ENCODE measurements at regions not wholly inside any gene's neighbourhood (a gene's known extent, or its start where the extent isn't known, plus 50 kb on each side); places are given as distances from the start of the nearest gene placed in this dataset.
A peak's percentile ranks its signal among the peaks of the same experiment; 100 is the strongest.
"Not testable (repeated sequence)": the region's sequence is repeated elsewhere in the genome, so short reads cannot be mapped to it uniquely, and the experiment has no call there.

GRCh38 chr5:107771926-107772325 lies 101.2 kb upstream of the EFNA5 start:
- no peak for DNase-seq

- DNase-seq, result no peak
Measured at GRCh38 chr5:107770051-107770450, 99.3 kb upstream of the EFNA5 start.

- DNase-seq, result no peak
Measured at GRCh38 chr5:107769519-107769918, 98.8 kb upstream of the EFNA5 start.

GRCh38 chr5:107766972-107767371 lies 96.2 kb upstream of the EFNA5 start:
- DNase-seq, result no peak

GRCh38 chr5:107766439-107766838 lies 95.7 kb upstream of the EFNA5 start:
- no peak for DNase-seq

GRCh38 chr5:107765805-107766063 lies 95.0 kb upstream of the EFNA5 start:
- no peak for DNase-seq

GRCh38 chr5:107764976-107765804 lies 94.5 kb upstream of the EFNA5 start:
- no peak for DNase-seq

GRCh38 chr5:107764282-107764681 lies 93.5 kb upstream of the EFNA5 start:
- DNase-seq, result no peak

GRCh38 chr5:107753427-107753826 lies 82.7 kb upstream of the EFNA5 start:
- no peak for DNase-seq

- no peak for DNase-seq
Measured at GRCh38 chr5:107744418-107745330, 73.9 kb upstream of the EFNA5 start.

- DNase-seq, result peak; percentile 39
Measured at GRCh38 chr5:107743373-107744000, 72.8 kb upstream of the EFNA5 start.

GRCh38 chr5:107739661-107740060 lies 68.9 kb upstream of the EFNA5 start:
- DNase-seq, result no peak

- no peak for DNase-seq
Measured at GRCh38 chr5:107736638-107737037, 65.9 kb upstream of the EFNA5 start.

GRCh38 chr5:107736089-107736488 lies 65.4 kb upstream of the EFNA5 start:
- DNase-seq, result not testable (repeated sequence)

GRCh38 chr5:107735558-107735957 lies 64.8 kb upstream of the EFNA5 start:
- DNase-seq, result no peak

GRCh38 chr5:107726896-107727295 lies 56.2 kb upstream of the EFNA5 start:
- no peak for DNase-seq

GRCh38 chr5:107724642-107725041 lies 53.9 kb upstream of the EFNA5 start:
- DNase-seq, result no peak

- DNase-seq, result not testable (repeated sequence)
Measured at GRCh38 chr5:107721241-107721640, 50.5 kb upstream of the EFNA5 start.
